GM18502 (cell line): ENCODE measurements at regions not wholly inside any gene's neighbourhood (a gene's known extent, or its start where the extent isn't known, plus 50 kb on each side); places are given as distances from the start of the nearest gene placed in this dataset.
"Not testable (repeated sequence)": the region's sequence is repeated elsewhere in the genome, so short reads cannot be mapped to it uniquely, and the experiment has no call there.

Experiments used
- ATAC-seq: cut with Tn5 transposase; IDR thresholded peaks from one replicate; pipeline ENCODE4 v1.9.1; 2021; ENCODE audit warnings: mild to moderate bottlenecking; ENCODE audit not compliant: unreplicated experiment, poor library complexity

DNA sequence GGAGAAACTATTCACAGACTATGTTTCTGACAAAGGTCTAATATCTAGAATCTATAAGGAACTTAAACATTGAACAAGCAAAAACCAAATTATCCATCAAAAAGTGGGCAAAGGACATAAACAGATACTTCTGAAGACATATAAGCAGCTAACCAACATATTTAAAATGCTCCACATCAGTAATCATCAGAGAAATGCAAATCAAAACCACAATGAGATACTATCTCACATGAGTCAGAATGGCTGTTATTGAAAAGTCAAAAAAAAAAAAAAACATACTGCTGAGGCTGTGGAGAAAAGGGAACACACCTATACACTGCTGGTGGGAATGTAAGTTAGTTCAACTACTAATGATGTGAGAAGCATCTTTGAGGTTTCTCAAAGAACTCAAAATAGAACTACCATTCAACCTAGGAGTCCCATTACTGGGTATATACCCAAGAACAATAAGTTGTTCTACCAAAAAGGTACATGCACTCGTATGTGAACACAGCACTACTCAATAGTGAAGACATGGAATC lies 220.4 kb upstream of the TFPI start:
- ATAC-seq: peak; percentile 92

DNA sequence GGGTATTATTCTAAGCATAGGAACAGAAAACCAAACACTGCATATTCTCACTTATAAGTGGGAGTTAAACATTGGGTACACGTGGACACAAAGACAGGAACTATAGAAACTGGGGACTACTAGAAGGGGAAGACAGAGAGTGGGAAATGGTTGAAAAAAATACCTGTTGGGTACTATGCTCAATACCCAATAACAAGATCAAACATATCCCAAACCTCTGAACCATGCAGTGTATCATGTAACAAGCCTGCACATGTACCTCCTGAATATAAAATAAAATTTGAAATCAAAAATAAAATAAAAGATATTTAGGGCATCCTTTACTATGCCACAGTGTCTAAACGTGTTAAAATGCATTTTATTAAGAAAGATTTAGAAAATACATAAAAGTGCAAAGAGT lies 221.0 kb upstream of the TFPI start:
- no peak for ATAC-seq

DNA sequence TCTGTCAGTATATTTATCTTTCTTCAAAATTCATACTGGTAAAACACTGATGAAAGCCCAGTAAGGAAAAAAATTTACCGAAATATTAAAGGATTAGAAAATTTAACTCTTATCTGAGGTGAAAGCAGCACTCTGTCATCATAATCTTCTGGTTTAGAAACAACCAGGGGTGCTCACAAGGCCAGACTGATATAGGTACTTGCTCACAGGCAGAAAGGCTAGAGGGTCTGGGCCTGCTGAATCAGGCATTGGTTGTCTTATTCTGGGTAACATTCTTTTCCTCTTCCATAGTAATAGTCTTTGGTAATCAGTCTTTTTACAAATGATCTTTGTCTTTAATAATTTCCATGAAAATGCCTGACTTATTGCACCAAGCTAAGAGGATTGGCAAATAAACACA lies 221.4 kb upstream of the TFPI start:
- no peak for ATAC-seq

DNA sequence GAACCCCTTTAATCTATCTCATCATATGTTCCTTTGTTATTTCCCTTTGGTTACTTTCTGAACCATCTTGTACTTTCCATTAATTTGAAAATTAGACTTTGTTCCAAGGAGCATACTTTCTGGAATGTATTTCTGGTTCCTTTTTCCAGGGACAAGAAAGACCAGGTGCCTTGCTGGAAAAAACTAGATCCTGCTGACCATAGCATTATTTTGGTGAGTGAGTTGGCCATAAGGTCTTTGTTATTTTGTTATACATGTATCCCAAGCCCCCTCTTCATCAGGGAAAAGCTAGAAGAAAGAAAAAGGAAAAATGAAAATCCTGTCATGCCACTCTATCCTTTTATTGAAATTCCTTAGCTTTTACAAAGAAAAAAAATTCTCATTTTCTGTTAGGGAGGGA lies 228.1 kb upstream of the TFPI start:
- no peak for ATAC-seq

DNA sequence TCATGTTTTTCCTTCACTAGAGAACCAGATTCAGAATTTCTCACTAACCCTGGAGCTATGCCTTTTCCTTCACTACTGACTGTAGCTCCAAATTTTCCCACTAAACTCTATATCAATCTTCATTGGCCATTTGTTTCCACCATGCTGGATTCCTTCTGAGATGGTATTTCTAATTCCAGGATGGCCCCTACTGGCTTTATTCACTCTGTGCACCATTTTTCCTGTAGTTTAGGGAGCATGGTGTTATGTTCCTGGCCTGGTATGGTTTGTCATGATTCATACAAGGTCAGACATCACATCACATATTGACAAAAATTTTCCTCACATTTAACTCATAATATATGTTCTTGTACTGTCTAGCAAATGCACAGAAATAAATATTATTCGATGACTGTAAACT lies 229.2 kb upstream of the TFPI start:
- ATAC-seq: no peak

DNA sequence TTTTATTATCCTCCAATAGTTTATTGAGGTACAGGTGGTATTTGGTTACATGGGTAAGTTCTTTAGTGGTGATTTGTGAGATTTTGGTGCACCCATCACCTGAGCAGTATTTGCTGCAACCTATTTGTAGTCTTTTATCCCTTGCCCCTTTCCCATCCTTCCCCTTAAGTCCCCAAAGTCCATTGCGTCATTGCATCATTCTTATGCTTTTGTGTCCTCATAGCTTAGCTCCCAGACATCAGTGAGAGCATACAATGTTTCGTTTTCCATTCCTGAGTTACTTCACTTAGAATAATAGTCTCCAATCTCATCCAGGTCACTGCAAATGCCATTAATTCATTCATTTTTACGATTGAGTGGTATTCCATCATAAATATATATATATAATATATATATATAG lies 229.9 kb upstream of the TFPI start:
- ATAC-seq: not testable (repeated sequence)

DNA sequence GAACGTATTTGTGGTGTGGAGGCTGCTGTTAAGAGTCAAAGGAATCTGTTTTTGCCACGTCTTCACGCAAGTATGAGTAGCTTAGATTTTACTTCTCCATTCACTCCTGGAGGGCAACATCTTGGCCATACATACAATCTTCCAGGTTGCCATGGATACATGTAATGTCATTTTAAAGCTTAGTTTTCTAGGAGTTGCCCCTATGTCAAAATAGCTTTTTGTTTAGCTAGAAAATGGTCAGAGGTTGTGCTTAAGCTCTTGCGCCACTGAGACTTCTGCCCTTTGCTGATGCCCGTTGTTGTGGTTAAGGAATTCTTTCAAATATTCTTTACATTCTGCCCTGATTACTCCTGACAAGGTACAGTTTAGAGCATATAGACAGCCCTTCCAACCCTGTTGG lies 245.4 kb upstream of the TFPI start:
- no peak for ATAC-seq

DNA sequence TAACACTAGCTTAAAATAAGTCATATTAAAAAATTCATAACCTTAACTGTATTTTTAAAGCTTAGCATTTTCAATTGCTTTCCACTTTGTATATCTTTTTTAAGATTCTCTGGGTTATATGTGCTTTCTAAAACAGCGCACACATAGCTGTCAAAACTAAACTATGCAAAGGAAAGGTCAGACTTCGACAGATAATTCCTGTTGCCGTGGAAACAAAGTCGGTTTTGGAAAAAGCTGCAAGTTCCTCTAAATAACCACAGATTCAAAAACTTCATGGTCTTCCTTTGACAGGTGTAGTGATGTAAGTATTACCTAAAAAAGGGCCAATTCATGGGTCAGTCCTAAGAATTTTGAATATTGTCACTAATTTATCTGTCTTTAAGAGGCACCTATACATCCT lies 249.6 kb upstream of the TFPI start:
- no peak for ATAC-seq

DNA sequence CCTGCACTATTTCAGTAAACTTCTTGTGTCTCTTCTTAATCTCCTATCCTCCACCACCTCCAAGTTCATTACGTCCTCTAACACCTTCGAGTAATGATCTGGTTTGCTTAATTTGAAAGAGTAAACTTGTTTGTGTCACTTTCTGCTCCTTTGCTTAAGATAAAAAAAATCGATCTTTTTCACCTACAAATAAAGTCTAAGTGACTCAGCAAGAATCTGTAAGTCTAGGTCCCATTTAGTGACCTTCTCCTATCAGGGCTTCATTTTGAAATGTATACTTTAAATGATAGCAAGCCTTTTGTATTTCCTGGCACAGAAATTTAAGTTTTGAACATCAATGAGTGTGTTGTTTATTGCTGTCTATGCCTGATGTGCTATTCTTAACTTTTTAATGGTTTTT lies 260.9 kb upstream of the TFPI start:
- ATAC-seq: no peak

DNA sequence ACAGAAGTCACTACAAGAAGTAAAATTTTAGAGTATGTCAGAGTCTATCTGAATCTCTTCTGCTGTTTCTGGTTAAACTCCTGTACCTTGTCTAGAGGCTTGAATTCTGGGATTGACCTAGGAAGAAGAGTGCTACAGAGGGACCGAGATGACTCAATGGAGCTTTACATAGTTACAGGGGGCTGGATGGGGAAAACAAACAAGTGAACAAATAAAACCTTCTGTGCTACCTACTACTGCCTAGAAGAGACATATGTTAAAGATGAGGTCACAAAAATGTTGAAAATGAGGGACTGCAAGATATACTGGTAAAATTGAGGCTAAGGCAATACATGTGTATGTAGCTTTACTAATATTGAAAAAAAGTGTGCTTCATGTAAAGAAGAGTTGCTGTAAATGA lies 265.4 kb upstream of the TFPI start:
- no peak for ATAC-seq

DNA sequence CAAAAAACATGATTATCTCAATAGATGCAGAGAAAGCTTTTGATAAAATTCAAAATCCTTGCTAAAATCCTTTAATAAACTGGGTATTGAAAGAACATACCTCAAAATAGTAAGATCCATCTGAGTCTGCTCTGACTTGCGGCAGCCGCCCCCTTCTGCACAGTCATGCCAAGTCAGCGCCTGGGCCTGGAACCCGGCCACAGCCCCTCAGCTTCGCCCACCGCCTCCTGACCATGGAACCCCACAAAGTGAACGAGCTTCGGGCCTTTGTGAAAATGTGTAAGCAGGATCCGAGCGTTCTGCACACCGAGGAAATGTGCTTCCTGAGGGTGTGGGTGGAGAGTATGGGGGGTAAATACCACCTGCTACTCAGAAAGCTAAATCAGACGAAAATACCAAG lies 270.9 kb upstream of the TFPI start:
- no peak for ATAC-seq

DNA sequence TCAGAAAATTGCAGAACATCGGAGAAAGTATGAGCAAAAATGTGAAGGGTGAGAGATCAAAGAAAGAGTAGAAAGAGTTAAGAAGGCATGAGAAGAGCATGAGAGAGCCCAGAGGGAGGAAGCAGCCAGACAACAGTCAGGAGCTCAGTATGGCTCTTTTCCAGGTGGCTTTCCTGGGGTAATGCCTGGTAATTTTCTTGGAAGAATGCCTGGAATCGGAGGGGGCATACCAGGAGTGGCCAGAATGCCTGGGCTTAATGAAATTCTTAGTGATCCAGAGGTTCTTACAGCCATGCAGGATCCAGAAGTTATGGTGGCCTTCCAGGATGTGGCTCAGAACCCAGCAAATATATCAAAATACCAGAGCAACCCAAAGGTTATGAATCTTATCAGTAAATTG lies 271.8 kb upstream of the TFPI start:
- no peak for ATAC-seq

DNA sequence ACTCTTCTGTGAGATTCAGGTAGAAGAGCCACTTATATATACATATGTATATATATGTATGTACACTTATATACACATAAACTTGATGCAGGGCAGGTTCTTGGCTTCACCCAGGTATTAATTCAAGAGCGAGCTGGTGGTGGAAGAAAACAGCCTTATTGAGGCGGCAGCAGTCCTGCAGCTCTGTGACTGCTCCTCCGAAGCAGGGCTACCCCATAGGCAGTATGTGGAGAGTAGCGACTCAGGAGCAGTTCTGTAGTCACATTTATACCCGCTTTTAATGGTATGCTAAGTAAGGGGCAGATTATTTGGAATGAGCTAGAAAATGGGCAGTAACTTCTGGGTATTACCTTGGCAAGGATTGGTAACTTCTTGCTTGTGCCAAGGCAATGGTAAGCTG lies 280.6 kb upstream of the TFPI start:
- no peak for ATAC-seq

DNA sequence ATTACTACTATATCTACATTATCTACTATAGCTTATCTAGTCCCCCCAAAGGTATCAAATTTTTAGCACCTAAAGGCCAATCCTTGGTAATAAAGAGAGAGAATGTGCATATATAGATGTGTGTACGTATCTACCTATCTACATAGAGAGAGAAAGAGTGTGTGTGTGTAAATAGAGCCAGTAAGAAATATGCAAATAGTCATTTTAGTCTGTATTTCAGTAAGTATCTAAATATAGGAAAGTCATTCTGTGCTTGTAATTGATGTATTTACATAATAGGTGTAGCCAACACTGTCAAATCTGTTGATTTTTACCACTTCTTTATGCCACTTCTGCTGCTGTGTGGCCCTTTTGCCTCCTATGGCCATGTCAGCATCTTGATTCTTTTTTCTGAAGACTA lies 284.5 kb upstream of the TFPI start:
- no peak for ATAC-seq

DNA sequence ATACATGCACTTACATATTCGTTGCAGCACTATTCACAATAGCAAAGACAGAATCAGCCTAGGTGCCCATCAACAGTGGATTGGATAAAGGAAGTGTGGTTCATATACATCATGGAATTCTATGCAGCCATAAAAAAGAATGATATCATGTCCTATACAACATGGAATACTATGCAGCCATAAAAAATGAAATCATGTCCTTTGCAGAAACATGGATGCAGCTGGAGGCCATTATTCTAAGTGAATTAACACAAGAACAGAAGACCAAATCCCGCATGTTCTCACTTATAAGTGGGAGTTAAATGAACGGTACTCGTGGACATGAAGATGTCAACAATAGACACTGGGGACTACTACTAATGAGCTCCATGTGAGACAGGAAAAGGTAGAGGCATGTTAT lies 288.1 kb upstream of the TFPI start:
- ATAC-seq: no peak

DNA sequence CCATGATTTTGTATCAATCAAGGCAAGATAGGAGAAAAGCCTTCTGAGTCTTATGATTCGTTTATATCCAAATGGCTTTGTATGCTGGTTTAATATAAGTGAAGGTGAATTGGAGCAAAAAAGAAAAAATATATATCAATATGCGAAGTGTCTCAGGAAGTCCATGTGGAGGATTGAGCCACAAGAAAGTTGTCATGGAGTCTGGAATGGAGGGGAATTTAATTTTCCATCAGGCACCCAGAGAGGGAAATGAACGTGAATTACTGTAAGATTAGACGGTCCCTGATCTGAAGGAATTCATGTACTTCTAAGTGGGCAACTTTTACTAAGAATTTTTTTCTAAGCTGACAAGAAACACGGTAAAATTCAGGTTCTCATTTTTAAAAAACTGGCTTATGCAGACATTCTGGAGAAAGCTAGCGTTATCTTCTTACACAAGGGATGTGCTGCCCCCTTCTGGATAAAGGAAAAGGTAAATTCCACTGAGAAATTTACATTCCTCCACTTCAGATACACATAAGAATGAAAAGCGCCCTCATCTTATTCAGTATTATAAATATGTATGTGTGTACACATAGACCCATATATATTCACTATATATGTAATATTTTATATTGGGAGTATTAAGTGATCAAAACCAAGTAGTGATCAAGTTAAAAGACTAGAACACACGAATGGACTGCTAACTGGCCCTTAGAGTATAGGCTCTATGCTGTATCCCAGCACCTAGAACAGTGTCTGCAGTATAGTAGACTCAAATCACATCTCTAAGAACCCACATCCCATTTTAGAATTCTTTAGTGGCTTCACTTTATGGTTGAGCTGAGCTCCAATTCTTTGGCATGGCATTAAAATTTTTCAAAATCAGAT lies 289.0 kb upstream of the TFPI start:
- peak; percentile 71 for ATAC-seq

DNA sequence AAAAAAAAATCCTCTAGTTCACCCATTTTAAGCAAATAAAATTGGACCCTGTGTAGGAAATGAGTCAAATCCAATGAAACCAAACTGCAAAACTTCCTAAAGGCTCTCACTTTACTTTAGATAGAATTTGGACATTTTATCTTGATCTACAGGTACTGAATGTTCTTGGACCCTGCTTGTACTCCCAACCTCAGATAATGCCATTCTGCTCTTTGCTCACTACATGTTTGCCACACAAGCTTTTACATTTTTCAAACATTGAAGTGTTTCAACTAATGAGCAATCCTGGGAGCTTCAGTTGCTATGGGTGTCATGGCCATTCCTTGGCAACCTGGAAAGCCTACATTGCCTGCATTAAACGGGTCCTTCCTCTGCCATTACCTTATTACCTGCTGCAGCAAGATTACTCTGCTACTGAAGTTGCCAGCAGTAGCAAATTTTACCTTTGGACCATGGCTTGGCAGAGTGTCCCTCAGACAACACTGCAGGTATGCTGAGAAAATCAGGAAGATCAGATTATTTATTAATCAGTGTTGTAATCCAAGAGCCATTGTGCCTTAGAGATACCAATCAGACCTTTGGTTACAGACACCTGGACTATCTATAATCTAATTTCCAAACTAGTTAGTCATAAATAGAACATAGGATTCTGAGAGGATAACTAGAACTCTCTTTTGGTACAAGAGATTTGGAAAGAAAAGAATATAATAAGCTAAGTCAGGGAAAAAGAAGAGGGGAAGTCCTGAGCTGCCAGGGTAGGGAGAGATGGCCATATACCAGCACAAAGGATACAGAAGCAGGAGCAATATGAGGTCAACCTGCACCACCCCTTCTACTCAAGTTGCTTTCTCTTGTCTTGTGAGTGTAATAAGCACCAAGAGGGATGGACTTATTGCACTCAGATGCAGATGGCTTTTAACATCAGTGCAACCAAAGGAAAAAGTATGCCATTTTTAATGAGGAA lies 293.3 kb upstream of the TFPI start:
- ATAC-seq: no peak

DNA sequence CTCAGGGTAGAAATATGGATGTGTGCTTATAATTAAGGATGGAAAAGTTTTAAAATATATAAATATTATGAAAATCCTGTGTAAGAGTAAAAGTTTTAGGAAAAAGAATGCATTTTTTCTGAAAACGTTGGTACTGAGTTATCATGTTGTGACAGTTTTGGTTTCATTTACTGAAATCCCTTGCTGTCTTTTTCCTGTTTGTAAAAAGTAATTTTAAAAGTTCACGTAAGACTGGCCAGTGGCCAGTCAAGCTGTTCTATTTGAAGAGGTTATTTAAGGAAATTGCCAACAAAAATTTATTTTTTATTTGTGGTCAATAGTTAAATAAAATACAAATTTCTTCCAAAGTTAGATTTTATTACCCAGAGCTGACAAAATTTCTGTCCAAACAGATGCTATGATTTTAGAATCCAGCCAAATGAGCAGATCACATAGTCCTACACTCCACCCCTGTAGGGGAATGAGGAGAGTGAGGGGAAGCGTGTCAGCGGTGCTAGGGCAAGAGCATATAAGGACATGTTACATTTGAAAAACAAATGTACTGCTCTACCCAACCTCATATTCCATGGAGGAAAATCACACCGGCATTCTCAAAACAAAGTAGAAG lies 297.8 kb upstream of the TFPI start:
- ATAC-seq: no peak

DNA sequence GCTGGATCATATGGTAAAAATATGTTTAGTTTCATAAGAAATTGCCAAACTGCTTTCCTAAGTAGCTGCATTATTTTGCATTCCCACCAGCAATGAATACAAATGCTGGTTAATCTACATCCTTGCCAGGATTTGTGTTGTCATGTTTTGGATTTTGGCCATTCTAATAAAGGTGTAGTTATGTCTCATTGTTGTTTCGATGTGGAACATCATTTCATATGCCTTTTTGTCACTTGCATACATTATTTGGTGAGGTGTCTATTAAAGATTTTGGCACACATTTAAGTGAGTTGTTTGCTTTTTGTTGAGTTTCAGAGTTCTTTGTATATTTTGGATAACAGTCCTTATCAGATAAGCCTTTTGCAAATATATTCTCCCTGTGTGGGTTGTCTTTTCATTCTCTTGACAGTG lies 299.2 kb upstream of the TFPI start:
- ATAC-seq: no peak

DNA sequence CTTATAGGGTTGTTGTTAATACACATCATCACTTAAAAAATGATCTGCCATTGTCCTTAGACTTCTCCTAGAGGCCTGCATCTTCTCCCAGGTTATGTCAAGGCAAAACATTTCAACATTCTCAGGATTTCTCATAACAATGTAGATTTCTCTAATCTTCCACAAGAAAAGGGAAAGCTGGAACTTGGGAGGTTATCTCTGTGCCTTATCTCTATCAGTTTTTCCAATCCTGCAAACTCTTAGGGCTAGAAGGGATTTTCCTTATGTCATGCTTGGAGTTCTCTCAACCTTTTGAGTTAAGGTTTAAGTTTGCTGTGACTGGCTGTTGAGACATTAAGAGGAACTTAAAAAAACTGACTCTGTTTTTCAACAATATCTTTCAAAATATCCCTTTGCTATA lies 300.6 kb upstream of the TFPI start:
- ATAC-seq: no peak

DNA sequence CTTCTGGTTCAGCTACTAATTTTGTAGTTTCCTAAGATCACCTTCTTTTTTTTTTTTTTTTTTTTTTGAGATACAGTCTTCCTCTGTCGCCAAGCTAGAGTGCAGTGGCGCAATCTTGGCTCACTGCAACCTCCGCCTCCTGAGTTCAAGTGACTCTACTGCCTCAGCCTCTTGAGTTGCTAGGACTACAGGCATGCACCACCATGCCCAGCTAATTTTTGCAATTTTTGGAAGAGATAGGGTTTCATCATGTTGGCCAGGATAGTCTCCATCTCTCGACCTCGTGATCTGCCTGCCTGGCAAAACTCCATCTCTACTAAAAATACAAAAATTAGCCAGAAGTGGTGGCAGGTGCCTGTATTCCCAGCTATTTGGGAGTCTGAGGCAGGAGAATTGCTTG lies 301.5 kb upstream of the TFPI start:
- ATAC-seq: no peak
